BE2C (cell line): ENCODE measurements at regions not wholly inside any gene's neighbourhood (a gene's known extent, or its start where the extent isn't known, plus 50 kb on each side); places are given as distances from the start of the nearest gene placed in this dataset.

Source experiments
- DNase-seq: peaks from one replicate; pipeline ENCODE4 v3.0.0-alpha.2; 2020
- H3K27me3 ChIP-seq: fragments of 250-450 bp; sonication (Bioruptor Pico); 2 replicates; pipeline ENCODE4 v1.5.1; 2020; ENCODE audit warnings: mild to moderate bottlenecking
- H3K36me3 ChIP-seq: fragments of 250-450 bp; sonication (Bioruptor Pico); 2 replicates; pipeline ENCODE4 v1.5.1; 2020; ENCODE audit warnings: mild to moderate bottlenecking
- H3K4me1 ChIP-seq: fragments of 250-450 bp; sonication (Bioruptor Pico); 2 replicates; pipeline ENCODE4 v1.5.1; 2020
- H3K4me3 ChIP-seq: 2 replicates; pipeline ENCODE4 v1.5.1; 2011; ENCODE audit warnings: low read depth, low read length
- H3K9me3 ChIP-seq: fragments of 250-450 bp; sonication (Bioruptor Pico); 2 replicates; pipeline ENCODE4 v1.5.1; 2020
- TF ChIP-seq, protein P1 (sequence below): IDR thresholded peaks from 2 replicates; pipeline ENCODE4 v1.5.1; 2012; ENCODE audit warnings: mild to moderate bottlenecking, low read depth, low read length

DNA sequence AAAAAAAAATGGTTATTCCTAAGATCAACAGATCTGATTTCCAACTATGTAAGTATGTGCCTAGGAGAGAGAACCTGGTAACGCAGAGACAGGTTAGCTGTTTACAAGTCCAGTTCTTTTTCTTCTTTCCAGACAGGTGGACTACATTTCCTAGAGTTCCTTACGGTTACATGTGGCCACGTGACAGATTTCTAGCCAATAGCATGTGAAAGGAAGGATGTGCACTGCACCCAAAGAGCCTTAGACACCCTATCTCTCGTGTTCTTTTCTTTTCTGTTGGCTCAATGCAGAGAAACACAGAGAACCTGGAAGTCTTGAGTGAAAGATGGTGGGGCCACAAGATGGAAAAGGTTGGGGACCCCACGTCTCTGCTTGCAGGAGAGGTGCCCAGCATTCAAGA lies 375.9 kb downstream of the TNS1 start:
- Histone ChIP-seq H3K36me3 (no peaks in the 10 kb centered on the region), H3K27me3 (no peaks in the 10 kb centered on the region), H3K9me3 (no peaks in the 10 kb centered on the region), H3K4me1 (peaks cover 13% of the 10 kb centered on the region), H3K4me3 (no peak overlapping the region)
- DNase-seq = no peak
- TF ChIP-seq, protein P1, sequence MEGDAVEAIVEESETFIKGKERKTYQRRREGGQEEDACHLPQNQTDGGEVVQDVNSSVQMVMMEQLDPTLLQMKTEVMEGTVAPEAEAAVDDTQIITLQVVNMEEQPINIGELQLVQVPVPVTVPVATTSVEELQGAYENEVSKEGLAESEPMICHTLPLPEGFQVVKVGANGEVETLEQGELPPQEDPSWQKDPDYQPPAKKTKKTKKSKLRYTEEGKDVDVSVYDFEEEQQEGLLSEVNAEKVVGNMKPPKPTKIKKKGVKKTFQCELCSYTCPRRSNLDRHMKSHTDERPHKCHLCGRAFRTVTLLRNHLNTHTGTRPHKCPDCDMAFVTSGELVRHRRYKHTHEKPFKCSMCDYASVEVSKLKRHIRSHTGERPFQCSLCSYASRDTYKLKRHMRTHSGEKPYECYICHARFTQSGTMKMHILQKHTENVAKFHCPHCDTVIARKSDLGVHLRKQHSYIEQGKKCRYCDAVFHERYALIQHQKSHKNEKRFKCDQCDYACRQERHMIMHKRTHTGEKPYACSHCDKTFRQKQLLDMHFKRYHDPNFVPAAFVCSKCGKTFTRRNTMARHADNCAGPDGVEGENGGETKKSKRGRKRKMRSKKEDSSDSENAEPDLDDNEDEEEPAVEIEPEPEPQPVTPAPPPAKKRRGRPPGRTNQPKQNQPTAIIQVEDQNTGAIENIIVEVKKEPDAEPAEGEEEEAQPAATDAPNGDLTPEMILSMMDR = no peak

DNA sequence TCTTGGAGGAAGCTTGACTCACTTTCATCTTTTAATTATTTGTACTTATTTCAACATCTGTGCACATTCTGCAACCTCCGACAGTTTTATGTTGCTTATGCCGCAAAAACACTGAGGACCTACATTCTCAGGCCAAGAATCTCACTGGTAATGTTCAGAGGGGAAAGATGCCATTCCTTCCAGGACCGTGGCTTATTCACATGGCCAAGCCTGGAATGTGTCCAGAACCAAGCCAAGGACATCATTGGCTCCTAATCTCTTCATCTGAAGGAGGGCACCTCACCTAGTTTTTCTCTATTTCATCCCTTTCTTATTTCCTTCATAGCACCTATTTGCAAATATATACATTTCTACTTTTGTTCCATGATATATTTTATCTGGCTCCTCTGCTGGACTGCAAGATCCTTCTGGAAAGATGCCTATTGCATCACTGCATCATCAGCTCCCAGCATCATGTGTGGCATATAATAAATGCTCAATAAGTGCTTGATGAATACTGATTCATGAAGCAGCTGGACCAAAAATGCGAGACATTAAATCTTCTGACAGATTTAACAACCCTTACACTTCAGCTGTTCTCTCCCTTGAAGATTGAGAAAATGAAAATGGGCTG lies 377.1 kb downstream of the TNS1 start:
- DNase-seq = no peak
- TF ChIP-seq, protein P1 = no peak
- H3K27me3 ChIP-seq = no peaks in the 10 kb centered on the region

DNA sequence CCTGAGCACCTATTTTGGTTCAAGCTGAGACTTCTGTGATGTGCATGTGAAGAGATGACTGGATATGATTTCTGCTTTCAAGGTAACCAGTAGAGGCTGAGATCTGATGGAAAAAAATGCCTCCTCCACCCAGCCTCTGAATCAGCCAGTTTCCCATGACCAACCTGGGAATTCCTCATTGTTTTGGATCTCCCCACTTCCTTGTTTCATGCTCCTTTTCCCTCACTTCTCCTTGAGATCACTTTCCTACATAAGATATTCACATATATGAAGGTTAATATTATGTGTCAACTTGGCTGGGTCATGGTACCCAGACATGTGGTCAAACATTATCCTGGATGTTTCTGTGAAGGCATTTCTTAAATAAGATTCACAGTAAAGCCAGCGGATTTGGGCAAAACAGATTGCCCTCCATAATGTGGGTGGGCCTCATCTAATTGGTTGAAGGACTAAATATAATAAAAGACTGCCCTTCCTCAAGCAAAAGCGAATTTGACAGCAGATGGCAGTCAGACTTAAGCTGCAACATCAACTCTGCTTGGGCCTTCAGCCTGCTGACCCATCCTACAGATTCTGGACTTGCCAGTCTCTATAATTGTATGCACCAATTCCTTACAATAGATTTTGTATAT lies 379.4 kb downstream of the TNS1 start:
- H3K4me3 ChIP-seq = no peak overlapping the region
- no peaks in the 10 kb centered on the region for H3K36me3 ChIP-seq
- H3K4me1 ChIP-seq = peaks cover 15% of the 10 kb centered on the region
- TF ChIP-seq, protein P1 = no peak
- DNase-seq = no peak
- no peaks in the 10 kb centered on the region for H3K9me3 ChIP-seq
- no peaks in the 10 kb centered on the region for H3K27me3 ChIP-seq

More for the DNA sequence above, 377.1 kb downstream of the TNS1 start:
- no peak overlapping the region for H3K4me3 ChIP-seq
- H3K36me3 ChIP-seq = no peaks in the 10 kb centered on the region
- peaks cover 15% of the 10 kb centered on the region for H3K4me1 ChIP-seq
- H3K9me3 ChIP-seq = no peaks in the 10 kb centered on the region

DNA sequence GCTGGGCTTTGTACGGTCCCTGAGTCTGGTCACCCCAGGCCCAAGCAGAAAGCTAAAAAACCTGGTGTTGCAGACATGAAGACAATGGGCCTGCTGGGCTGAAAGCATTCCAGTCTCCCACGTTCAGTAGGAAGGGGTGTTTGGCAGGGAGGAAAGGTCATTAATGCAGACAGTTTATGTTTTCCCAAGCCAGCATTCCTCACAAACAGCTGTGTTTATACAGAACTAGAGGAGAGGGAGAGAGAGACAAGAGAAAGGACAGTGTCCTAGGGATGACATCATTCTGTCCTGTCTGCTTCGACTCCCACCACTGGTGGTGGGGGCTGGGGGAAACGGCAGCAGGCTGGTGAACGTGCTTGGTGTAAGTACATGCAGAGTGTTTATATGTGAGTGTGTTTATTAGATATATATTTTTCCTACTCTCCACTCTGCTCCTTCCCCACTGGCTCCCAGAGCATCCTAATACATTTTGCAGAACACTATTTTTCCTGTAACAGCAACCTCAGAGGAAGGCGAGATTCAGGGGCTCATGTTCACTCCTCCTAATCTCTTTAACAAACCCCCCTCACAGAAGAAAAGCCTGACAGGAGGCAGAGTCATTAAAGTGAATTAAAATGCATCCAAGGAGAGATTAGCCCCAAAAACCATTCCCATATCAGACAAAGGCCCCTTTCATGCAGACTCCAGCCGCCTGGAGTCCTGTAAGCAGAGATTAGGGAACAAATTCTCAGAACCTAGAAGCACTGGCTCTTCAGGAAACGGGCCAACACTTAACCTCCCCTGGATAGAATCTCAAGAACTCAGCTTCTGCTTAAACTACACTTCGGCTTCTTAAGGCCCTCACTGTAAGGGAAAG lies 380.4 kb downstream of the TNS1 start:
- no peak overlapping the region for H3K4me3 ChIP-seq
- H3K9me3 ChIP-seq = no peaks in the 10 kb centered on the region
- H3K27me3 ChIP-seq = no peaks in the 10 kb centered on the region
- H3K4me1 ChIP-seq = peaks cover 15% of the 10 kb centered on the region
- peak; percentile 51 for DNase-seq
- TF ChIP-seq, protein P1 = no peak
- H3K36me3 ChIP-seq = no peaks in the 10 kb centered on the region

DNA sequence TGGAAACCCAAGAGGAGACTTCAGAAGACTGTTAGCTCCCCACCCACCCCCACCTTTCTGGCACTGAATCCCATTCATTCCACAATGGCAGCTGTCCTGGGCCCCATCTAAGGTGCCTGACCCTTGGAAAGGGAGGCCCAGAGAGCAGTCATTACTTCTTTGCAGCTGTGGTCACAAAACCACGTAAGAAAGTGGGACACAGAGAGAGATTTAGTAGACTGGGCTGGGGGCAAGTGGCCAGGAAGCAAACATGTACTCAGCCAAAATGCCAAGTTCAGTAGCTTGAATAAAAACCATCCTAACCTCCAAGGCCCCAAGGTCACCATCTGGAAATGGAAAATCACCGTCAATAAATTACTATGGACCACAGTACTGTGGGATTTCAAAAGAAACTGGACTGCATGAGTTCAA lies 381.4 kb downstream of the TNS1 start:
- peaks cover 15% of the 10 kb centered on the region for H3K4me1 ChIP-seq
- no peaks in the 10 kb centered on the region for H3K27me3 ChIP-seq
- H3K9me3 ChIP-seq = no peaks in the 10 kb centered on the region
- DNase-seq = no peak
- TF ChIP-seq, protein P1 = no peak
- H3K36me3 ChIP-seq = no peaks in the 10 kb centered on the region
- H3K4me3 ChIP-seq = no peak overlapping the region

DNA sequence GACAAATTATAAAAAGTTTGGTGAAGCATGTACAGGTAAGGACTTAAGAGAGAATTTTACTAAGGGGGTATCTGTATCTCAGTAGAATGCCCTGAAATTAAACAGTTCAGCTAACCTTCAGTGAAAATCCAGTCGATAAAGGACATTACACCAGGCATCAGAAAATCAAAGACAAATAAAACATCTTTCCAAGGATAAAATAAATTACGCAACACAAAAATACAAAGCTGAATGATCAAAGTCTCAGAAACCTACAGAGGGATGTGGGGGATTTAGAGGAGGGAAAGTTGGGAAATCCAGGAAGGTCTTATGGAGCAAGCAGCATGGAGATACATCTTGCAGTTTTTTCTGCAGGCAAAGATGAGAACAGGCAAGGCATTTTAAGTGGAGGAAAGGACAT lies 384.1 kb downstream of the TNS1 start:
- Histone ChIP-seq H3K36me3 (no peaks in the 10 kb centered on the region), H3K4me3 (no peak overlapping the region), H3K4me1 (peaks cover 15% of the 10 kb centered on the region), H3K9me3 (no peaks in the 10 kb centered on the region), H3K27me3 (no peaks in the 10 kb centered on the region)
- no peak for DNase-seq
- TF ChIP-seq, protein P1 = no peak
